HepG2 (cell line): ENCODE measurements at regions not wholly inside any gene's neighbourhood (a gene's known extent, or its start where the extent isn't known, plus 50 kb on each side); places are given as distances from the start of the nearest gene placed in this dataset.

Source experiments
- ELF1 ChIP-seq: sonication (generic); formaldehyde crosslinking; IDR thresholded peaks from 2 replicates; pipeline ENCODE4 v1.4.0; 2020; ENCODE audit warnings: missing genetic modification reagents
- ELF4 ChIP-seq: sonication (generic); formaldehyde crosslinking; IDR thresholded peaks from 2 replicates; pipeline ENCODE4 v1.5.0; 2020; ENCODE audit warnings: missing genetic modification reagents, mild to moderate bottlenecking, moderate library complexity, borderline replicate concordance
- ESRRA ChIP-seq: sonication (generic); formaldehyde crosslinking; IDR thresholded peaks from 2 replicates; pipeline ENCODE4 v1.5.1; 2020; ENCODE audit warnings: mild to moderate bottlenecking, low read depth, missing genetic modification reagents
- HDAC1 ChIP-seq: sonication (generic); formaldehyde crosslinking; IDR thresholded peaks from 2 replicates; pipeline ENCODE4 v1.5.1; 2020; ENCODE audit warnings: mild to moderate bottlenecking, missing genetic modification reagents
- LCORL ChIP-seq, 2 experiments: fragments of 450-650 bp in 1 of 2; sonication (generic) in 1 of 2; formaldehyde crosslinking in 1 of 2; IDR thresholded peaks; 2 replicates each; pipeline versions ENCODE4 v1.5.0 to v1.6.1; 2017 to 2020; ENCODE audit warnings: antibody characterized with exemption in 1 of 2, missing genetic modification reagents in 1 of 2
- SAP130 ChIP-seq: IDR thresholded peaks from 2 replicates; pipeline ENCODE4 v1.6.1; 2016; ENCODE audit warnings: low read depth
- YEATS4 ChIP-seq: sonication (generic); formaldehyde crosslinking; IDR thresholded peaks from 2 replicates; pipeline ENCODE4 v1.4.0; 2020; ENCODE audit warnings: missing genetic modification reagents, borderline replicate concordance
- ZNF205 ChIP-seq: IDR thresholded peaks from 2 replicates; pipeline ENCODE4 v1.6.1; 2018; ENCODE audit warnings: missing biosample characterization, missing genetic modification reagents
- ZNF292 ChIP-seq: sonication (generic); formaldehyde crosslinking; IDR thresholded peaks from 2 replicates; pipeline ENCODE4 v1.8.1; 2022; ENCODE audit warnings: mild to moderate bottlenecking, low read depth, missing genetic modification reagents, borderline replicate concordance
- TF ChIP-seq, protein P1 (sequence below): sonication (generic); formaldehyde crosslinking; IDR thresholded peaks from 2 replicates; pipeline ENCODE4 v1.5.0; 2020; ENCODE audit warnings: missing genetic modification reagents
- TF ChIP-seq, protein P2 (sequence below): sonication (generic); formaldehyde crosslinking; IDR thresholded peaks from 2 replicates; pipeline ENCODE4 v1.5.0; 2020; ENCODE audit warnings: mild to moderate bottlenecking, missing genetic modification reagents, moderate library complexity

DNA sequence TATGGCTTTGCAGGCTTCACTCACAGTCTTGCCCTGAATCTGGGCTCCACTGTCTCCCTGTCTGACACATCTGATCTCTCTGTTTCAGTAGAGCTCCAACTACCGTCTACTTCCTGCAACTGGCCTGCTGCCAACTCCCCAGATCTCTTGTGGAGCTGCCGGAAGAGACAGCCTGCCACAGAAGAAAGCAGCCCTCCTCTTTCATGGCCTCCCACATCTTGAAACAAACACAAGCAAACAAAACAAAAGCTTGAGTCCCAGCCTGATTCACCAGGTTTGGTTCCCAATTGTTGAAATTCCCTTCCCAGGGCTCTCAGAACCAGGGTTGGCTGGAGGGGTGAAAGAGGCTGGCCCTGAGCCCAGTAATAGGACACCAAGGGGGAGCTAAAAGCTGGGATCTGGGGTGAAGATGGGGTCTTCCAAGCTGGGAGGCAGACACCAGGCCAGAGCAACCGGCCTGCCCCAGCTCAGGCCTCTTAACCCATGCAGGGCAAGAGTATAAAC is 55.3 kb upstream of the CA12 start (continued):
- TF ChIP-seq ZNF292 (CRISPR knock-in tag) (peak; percentile 68; the same call in 1 of the 2 replicates), LCORL (IDR thresholded peaks at IDR 0.05) (peak; percentile 75; the same call in 1 of the 2 replicates), LCORL (CRISPR knock-in tag; IDR thresholded peaks at IDR 0.05) (no peak), HDAC1 (CRISPR knock-in tag) (0 out of 2 replicates have a peak, but pooled peaks have one; percentile 15), YEATS4 (no peak), ELF1 (CRISPR knock-in tag) (peak; percentile 56), ESRRA (CRISPR knock-in tag) (no peak), SAP130 (CRISPR knock-in tag) (peak; percentile 46), ZNF205 (CRISPR knock-in tag) (peak; percentile 96), ELF4 (CRISPR knock-in tag) (no peak)
- TF ChIP-seq, protein P1, sequence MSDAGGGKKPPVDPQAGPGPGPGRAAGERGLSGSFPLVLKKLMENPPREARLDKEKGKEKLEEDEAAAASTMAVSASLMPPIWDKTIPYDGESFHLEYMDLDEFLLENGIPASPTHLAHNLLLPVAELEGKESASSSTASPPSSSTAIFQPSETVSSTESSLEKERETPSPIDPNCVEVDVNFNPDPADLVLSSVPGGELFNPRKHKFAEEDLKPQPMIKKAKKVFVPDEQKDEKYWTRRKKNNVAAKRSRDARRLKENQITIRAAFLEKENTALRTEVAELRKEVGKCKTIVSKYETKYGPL (CRISPR knock-in tag) = no peak
- TF ChIP-seq, protein P2, sequence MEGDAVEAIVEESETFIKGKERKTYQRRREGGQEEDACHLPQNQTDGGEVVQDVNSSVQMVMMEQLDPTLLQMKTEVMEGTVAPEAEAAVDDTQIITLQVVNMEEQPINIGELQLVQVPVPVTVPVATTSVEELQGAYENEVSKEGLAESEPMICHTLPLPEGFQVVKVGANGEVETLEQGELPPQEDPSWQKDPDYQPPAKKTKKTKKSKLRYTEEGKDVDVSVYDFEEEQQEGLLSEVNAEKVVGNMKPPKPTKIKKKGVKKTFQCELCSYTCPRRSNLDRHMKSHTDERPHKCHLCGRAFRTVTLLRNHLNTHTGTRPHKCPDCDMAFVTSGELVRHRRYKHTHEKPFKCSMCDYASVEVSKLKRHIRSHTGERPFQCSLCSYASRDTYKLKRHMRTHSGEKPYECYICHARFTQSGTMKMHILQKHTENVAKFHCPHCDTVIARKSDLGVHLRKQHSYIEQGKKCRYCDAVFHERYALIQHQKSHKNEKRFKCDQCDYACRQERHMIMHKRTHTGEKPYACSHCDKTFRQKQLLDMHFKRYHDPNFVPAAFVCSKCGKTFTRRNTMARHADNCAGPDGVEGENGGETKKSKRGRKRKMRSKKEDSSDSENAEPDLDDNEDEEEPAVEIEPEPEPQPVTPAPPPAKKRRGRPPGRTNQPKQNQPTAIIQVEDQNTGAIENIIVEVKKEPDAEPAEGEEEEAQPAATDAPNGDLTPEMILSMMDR = peak; percentile 57
